UCSD-AML1 (cell line): ENCODE measurements at regions not wholly inside any gene's neighbourhood (a gene's known extent, or its start where the extent isn't known, plus 50 kb on each side); places are given as distances from the start of the nearest gene placed in this dataset.
"Not testable (repeated sequence)": the region's sequence is repeated elsewhere in the genome, so short reads cannot be mapped to it uniquely, and the experiment has no call there.

Experiments used
- DNase-seq: peaks from one replicate; lab custom pipeline; 2025; ENCODE audit not compliant: unreplicated experiment; lab: John Stamatoyannopoulos, UW

DNA sequence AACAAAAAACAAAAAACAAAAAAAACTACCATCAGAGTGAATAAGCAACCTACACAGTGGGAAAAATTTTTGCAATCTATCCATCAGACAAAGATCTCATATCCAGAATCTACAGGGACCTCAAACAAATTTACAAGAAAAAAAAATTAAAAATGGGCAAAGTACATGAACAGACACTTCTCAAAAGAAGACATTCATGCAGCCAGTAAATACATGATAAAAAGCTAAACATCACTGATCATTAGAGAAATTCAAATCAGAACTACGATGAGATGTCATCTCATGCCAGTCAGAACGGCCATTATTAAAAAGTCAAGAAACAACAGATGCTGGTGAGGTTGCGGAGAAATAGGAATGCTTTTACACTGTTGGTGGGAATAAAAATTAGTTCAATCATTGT, 466.5 kb upstream of the ATXN7L3B start:
- DNase-seq: no peak

DNA sequence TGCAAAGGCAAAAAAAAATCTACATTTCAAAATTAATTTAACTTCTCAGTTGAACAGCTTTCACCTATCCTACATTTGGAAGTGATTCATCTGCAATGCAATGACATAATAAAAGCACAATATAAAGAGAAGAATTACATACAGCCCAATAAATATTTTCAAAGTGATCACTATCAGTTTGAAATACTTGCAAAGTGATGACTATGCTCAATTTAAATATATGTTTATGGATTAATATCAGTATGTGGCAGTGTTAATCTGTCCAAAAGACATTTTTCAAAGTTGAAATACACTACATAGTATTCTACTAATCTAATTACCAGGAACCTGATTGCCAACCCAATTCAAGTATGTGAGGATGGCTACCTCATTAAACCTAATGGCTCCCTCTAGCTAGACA, 460.7 kb upstream of the ATXN7L3B start:
- DNase-seq: no peak

- no peak for DNase-seq
Observed at GRCh38 chr12:74105434-74105833, 432.2 kb upstream of the ATXN7L3B start.

DNA sequence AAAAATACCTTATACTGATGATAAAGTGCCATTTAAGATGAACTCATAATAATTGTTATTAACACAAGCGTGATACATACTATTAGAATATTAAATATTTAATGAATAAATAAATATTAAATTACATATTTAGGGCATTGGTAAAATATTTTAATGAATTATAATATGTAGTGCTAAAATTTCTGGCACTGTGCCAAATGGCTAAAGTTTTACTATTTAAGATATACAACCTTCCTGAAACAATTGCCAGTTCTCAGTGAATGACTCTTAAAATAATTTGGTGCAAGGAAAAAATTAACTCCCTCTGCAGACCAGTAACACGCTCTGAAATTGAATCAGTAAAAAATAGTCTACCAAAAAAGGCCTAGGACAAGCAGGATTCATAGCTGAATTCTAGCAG, 428.9 kb upstream of the ATXN7L3B start:
- DNase-seq: no peak

DNA sequence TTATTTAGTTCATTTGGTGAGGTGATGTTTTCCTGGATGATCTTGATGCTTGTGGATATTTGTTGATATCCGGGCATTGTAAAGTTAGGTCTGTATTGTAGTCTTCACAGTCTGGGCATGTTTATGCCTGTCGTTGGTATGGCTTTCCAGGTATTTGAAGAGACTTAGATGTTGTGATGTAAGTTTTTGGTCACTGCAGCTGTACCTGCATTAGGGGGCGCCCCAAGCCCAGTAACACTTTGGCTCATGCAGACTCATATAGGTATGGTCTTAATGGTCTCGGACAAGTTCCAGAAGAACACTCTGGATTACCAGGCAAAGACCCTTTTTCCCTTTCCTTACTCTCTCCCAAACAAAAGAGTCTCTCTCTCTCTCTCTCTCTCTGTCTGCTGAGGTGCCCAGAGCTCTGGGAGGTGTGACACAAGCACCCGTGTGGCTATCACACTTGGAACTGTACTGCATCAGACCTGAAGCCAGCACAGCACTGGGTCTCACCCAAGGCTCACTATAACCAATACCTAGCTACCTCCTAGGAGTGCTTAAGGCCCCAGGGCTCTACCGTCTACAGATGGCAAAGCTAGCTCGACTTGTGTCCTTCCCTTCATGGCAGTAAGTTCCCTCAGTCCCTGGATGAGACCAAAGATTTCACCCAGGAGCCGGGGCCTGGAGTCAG, 425.8 kb upstream of the ATXN7L3B start:
- peak; percentile 15 for DNase-seq

GRCh38 chr12:74119811-74120362, 417.7 kb upstream of the ATXN7L3B start:
- DNase-seq: no peak

- DNase-seq: no peak
Observed at GRCh38 chr12:74120644-74121043, 417.0 kb upstream of the ATXN7L3B start.

GRCh38 chr12:74129702-74130101, 407.9 kb upstream of the ATXN7L3B start:
- no peak for DNase-seq

DNA sequence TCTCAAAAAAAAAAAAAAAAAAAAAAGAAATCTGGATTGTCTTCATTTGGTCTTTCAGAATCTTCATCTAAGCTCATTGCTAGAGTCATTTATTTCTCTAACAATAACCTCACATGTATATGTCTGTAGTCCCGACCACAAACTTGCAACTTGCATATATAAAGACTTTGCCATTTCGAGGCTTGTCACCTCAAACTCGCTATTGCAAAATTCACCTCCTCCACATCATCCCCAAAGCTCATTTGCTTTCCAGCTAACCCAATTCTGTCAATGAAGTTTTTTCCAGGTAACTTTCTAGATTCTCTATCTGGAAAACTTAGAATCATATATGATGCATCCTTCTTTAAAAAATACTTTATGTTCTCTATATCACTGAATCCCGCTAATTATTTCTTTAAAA, 393.2 kb upstream of the ATXN7L3B start:
- DNase-seq: no peak

DNA sequence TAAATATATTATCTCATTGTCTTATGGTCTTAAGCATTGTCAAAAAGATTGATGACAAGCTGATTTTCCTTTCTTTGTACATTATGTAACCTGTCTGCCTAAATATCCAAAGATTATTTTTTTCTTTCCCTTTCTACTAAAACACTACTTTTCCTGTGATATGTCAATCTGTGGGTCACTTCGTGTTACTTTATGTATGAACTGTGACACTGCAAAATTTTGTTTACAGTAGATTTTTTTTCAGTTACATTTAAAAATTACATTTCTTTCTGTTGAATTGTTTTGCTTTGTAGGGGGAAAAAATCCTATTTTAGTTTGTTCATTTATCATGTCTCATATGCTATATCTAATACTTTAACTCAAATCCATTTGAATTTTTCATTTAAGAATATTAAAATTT, 392.3 kb upstream of the ATXN7L3B start:
- no peak for DNase-seq

DNA sequence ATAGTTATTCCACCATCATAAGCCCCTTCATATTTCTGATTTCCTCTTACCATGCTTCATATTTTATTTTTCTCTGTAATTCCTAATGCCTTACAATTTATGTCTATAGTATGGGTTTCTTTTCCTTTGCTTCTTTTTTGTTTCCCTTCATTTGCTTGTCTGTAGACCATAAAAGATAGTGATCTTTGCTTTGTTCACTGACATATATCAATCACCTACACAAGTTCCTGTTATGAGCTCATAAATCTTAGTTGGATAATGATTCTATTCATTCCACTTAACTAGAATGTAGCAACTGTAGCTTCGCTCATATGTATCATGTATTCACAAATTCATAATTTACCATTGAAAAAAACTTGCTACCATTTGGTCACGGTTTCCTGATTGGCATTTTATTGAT, 388.8 kb upstream of the ATXN7L3B start:
- DNase-seq: no peak

DNA sequence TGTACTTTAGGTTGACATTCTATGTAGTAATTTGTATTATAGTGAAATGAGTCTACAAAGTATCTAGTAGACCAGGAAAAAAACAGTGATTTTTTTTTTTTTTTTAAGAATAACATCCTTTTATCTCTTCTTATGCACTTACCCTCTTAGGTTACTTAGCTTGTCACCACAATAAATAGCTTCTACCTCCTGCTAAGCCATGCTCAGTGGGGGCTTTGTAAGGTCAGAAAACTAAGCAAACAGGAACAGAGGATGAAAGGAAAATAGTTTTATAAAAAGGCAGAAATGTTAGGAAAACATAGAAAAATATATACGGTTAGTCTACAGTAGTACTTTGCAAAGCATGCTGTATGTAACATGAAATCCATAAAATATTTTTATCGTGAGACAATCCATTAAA, 385.3 kb upstream of the ATXN7L3B start:
- DNase-seq: no peak

DNA sequence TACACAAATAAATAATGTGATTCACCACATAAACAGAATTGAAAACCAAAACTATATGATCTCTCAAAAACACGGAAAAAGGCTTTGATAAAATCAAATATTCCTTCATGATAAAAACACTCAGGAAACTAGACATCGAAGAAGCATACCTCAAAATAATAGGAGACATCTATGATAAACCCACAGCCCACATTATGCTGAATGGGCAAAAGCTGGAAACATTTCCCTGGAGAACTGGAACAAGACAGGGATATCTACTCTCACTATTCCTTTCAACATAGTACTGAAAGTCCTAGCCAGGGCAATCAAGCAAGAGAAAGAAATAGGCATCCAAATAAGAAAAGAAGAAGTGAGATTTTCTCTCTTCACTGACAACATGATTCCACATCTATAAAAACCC, 371.5 kb upstream of the ATXN7L3B start:
- no peak for DNase-seq

- DNase-seq: no peak
Observed at GRCh38 chr12:74169607-74170006, 368.0 kb upstream of the ATXN7L3B start.

DNA sequence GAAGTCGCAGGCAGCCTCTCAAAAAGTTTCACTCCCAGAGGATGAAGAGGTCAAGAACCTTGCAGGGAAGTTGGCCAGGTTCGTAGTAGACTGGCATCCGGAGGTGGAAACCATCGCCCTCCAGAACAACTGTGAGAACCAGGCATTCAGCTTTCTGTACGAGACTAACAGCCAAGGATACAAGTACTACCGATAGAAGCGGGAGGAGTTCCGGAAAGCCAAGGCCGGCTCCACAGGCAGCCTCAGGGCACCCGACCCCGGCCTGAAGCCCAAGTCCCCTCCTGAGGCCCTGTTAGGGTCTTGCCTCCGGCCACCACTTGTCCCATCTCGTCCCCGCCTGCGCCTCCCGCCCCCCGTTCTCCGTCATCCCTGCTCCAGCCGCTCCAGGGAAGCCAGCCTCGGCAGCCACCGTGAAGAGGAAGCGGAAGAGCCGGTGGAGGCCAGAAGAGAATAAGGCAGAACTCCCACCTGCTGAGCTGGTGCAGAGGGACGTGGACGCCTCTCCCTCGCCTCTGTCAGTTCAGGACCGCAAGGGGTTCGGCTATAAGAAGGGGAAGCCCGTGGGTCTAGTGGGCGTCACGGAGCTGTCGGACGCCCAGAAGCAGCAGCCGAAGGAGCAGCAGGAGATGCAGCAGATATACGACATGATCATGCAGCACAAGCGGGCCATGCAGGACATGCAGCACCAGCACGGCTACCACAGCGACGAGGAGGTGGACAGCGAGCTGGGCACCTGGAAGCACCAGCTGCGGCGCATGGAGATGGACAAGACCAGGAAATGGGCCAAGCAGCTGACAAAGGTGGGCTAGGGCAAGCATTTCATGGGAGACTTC, 366.8 kb upstream of the ATXN7L3B start:
- DNase-seq: no peak

- DNase-seq: no peak
Observed at GRCh38 chr12:74171478-74171909, 366.1 kb upstream of the ATXN7L3B start.

- not testable (repeated sequence) for DNase-seq
Observed at GRCh38 chr12:74174961-74175360, 362.7 kb upstream of the ATXN7L3B start.

- DNase-seq: no peak
Observed at GRCh38 chr12:74185360-74185759, 352.3 kb upstream of the ATXN7L3B start.

- no peak for DNase-seq
Observed at GRCh38 chr12:74193191-74193590, 344.4 kb upstream of the ATXN7L3B start.

DNA sequence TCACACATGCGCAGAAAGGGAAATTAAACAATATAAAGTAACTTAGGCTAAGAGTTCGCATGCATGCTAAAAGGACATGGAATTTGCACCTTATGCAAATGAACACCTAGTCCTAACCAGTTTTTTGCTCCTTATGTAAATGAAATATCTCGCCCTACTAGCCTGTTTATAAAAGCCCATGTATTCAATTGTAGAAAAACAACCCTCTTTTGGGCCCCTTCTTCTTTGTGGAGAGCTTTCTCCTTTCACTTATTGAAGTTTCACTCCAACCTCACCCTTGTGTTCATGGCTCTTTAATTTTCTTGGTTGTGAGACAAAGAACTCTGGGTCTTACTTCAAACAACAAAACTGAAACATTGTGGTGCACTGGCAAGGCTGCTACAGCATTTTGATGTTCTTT, 333.4 kb upstream of the ATXN7L3B start:
- no peak for DNase-seq

DNA sequence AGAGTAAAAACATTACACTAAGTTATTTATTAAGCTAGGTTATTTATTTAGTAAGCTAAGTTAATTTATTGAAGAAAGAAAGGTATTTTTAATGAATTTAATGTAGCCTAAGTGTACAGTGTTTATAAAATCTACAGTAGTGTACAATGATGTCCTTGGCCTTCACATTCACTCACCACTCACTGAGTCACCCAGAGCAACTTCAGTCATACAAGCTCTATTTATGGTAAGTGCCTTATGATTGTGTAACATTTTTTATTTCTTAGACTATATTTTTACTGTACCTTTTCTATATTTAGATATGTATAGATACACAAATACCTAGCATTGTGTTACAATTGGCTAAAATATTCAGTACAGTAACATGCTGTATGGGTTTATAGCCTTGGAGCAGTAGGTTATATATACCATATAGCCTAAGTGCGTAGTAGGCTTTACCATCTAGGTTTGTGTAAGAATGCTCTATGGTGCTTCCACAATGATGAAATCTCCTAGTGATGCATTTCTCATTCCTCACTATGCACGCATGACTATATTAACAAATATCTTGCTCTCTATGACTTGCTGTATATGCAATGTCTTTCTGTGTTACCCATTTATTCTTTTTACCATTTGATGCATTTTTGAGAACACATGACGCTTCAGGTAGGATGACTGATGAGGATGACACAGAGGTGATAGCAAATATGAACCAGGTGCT, 309.6 kb upstream of the ATXN7L3B start:
- DNase-seq: no peak

DNA sequence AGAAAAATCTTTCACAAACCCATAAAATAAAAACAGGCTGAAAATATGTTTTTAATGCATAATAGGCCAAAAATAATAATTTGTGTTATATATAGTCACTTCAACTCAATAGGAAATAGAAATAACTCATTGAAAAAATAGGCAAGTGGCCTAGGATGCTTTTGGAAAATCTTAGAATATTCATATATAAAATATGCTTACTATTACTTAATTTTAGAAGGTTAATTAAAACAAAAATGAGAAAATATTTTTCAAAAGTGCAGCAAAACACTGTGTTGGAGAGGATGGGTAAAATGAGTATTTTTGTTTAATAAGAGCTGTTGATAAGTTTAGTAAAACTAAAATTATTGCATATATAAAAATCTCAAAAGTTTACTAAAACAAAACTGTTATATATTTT, 308.0 kb upstream of the ATXN7L3B start:
- DNase-seq: no peak
